ENCODE measurements at regions not wholly inside any gene's neighbourhood (a gene's known extent, or its start where the extent isn't known, plus 50 kb on each side); places are given as distances from the start of the nearest gene placed in this dataset.
"Not testable (repeated sequence)": the region's sequence is repeated elsewhere in the genome, so short reads cannot be mapped to it uniquely, and the experiment has no call there.

DNA sequence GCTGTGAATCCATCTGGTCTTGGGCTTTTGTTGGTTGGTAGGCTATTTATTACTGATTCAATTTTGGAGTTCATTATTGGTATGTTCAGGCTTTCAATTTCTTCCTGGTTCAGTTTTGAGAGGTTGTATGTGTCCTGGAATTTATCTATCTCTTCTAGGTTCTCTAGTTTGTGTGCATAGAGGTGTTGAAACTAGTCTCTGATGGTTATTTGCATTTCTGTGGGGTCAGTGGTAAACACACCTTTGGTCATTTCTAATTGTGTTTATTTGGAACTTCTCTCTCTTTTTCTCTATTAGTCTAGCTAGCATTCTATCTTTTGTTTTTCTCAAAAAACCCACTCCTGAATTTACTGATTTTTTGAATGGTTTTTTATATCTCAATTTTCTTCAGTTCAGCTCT is 70.1 kb upstream of the IRAK1BP1 start:
- CTCF ChIA-PET: no interaction called here

DNA sequence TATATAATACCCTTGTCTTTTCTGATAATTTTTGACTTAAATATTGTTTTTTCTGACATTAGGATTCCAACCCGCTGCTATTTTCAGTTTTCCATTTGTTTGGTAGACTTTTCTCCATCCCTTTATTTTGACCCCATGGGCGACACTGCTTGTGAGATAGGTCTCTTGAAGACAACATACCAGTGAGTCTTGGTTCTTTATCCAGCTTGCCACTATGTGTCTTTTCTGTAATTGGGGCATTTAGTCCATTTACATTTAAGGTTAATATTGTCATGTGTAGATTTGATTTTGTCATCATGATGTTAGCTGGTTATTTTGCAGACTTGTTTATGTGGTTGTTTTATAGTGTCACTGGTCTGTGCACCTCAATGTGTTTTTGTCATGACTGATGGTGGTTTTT is 67.7 kb upstream of the IRAK1BP1 start:
- intact Hi-C loops (cut with micrococcal nuclease; ENCODE audit: unreplicated experiment): no loop called here
- ATAC-seq (no peak), DNase-seq (ENCODE audit: low read depth, low spot score) (no peak)
- no TSS peak for BruUV-seq (replicated peaks)
- Histone ChIP-seq H3K36me3 (ENCODE audit: control insufficient read depth, insufficient read depth, low read length) (no peaks in the 10 kb centered on the region), H3K4me3 (ENCODE audit: low read depth in 2 of 2, low read length in 2 of 2) (no peak overlapping the region), H3K27ac (ENCODE audit: low read length) (no peak overlapping the region), H3K4me1 (ENCODE audit: control insufficient read depth, insufficient read depth, low read length) (no peaks in the 10 kb centered on the region), H3K9me3 (ENCODE audit: control insufficient read depth, insufficient read depth, low read depth, low read length) (no peaks in the 10 kb centered on the region), H3K27me3 (ENCODE audit: control insufficient read depth, insufficient read depth, low read length) (no peaks in the 10 kb centered on the region)
- in situ Hi-C loops (cut with HindIII; ENCODE audit: low pct_unique_long_range_greater_than_20kb, low sequenced_read_pairs): no loop called here
- ChIA-PET POLR2A (no interaction called here), CTCF (interaction anchor here (0.7 kb wide), 1 partner anchor 157 kb away, joined by 4 read pairs; no protein-coding TSS in a partner anchor)
- no peak for TF ChIP-seq POLR2AphosphoS5 (IDR thresholded peaks at IDR 0.05; ENCODE audit: low read depth, low read length)
- TF ChIP-seq TCF7L2 (IDR thresholded peaks at IDR 0.05; ENCODE audit: low read depth, low read length): no peak
- TF ChIP-seq, protein P1, sequence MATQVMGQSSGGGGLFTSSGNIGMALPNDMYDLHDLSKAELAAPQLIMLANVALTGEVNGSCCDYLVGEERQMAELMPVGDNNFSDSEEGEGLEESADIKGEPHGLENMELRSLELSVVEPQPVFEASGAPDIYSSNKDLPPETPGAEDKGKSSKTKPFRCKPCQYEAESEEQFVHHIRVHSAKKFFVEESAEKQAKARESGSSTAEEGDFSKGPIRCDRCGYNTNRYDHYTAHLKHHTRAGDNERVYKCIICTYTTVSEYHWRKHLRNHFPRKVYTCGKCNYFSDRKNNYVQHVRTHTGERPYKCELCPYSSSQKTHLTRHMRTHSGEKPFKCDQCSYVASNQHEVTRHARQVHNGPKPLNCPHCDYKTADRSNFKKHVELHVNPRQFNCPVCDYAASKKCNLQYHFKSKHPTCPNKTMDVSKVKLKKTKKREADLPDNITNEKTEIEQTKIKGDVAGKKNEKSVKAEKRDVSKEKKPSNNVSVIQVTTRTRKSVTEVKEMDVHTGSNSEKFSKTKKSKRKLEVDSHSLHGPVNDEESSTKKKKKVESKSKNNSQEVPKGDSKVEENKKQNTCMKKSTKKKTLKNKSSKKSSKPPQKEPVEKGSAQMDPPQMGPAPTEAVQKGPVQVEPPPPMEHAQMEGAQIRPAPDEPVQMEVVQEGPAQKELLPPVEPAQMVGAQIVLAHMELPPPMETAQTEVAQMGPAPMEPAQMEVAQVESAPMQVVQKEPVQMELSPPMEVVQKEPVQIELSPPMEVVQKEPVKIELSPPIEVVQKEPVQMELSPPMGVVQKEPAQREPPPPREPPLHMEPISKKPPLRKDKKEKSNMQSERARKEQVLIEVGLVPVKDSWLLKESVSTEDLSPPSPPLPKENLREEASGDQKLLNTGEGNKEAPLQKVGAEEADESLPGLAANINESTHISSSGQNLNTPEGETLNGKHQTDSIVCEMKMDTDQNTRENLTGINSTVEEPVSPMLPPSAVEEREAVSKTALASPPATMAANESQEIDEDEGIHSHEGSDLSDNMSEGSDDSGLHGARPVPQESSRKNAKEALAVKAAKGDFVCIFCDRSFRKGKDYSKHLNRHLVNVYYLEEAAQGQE (IDR thresholded peaks at IDR 0.05; ENCODE audit: insufficient read depth in 1 of 2, low read depth in 2 of 2, low read length in 1 of 2): no peak
- TF ChIP-seq, protein P2, sequence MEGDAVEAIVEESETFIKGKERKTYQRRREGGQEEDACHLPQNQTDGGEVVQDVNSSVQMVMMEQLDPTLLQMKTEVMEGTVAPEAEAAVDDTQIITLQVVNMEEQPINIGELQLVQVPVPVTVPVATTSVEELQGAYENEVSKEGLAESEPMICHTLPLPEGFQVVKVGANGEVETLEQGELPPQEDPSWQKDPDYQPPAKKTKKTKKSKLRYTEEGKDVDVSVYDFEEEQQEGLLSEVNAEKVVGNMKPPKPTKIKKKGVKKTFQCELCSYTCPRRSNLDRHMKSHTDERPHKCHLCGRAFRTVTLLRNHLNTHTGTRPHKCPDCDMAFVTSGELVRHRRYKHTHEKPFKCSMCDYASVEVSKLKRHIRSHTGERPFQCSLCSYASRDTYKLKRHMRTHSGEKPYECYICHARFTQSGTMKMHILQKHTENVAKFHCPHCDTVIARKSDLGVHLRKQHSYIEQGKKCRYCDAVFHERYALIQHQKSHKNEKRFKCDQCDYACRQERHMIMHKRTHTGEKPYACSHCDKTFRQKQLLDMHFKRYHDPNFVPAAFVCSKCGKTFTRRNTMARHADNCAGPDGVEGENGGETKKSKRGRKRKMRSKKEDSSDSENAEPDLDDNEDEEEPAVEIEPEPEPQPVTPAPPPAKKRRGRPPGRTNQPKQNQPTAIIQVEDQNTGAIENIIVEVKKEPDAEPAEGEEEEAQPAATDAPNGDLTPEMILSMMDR (IDR thresholded peaks at IDR 0.05): no peak
- TF ChIP-seq SIN3A (IDR thresholded peaks at IDR 0.05; ENCODE audit: borderline replicate concordance, insufficient read depth, low read depth, low read length): no peak

More for the DNA sequence above, 70.1 kb upstream of the IRAK1BP1 start:
- no peaks in the 10 kb centered on the region for H3K27me3 ChIP-seq (ENCODE audit: control insufficient read depth, insufficient read depth, low read length)
- no peak for DNase-seq (ENCODE audit: low read depth, low spot score)
- no peaks in the 10 kb centered on the region for H3K36me3 ChIP-seq (ENCODE audit: control insufficient read depth, insufficient read depth, low read length)
- H3K9me3 ChIP-seq (ENCODE audit: control insufficient read depth, insufficient read depth, low read depth, low read length): no peaks in the 10 kb centered on the region
- H3K27ac ChIP-seq (ENCODE audit: low read length): no peak overlapping the region
- POLR2A ChIA-PET: no interaction called here
- no peak overlapping the region for H3K4me3 ChIP-seq (ENCODE audit: low read depth in 2 of 2, low read length in 2 of 2)
- no peaks in the 10 kb centered on the region for H3K4me1 ChIP-seq (ENCODE audit: control insufficient read depth, insufficient read depth, low read length)
- ATAC-seq: no peak
- no TSS peak for BruUV-seq (replicated peaks)
- in situ Hi-C loops (cut with HindIII; ENCODE audit: low pct_unique_long_range_greater_than_20kb, low sequenced_read_pairs) (no loop called here), intact Hi-C loops (cut with micrococcal nuclease; ENCODE audit: unreplicated experiment) (no loop called here)
- TF ChIP-seq POLR2AphosphoS5 (IDR thresholded peaks at IDR 0.05; ENCODE audit: low read depth, low read length) (no peak), TCF7L2 (IDR thresholded peaks at IDR 0.05; ENCODE audit: low read depth, low read length) (no peak), SIN3A (IDR thresholded peaks at IDR 0.05; ENCODE audit: borderline replicate concordance, insufficient read depth, low read depth, low read length) (no peak)
- TF ChIP-seq, protein P2 (IDR thresholded peaks at IDR 0.05): no peak
- TF ChIP-seq, protein P1 (IDR thresholded peaks at IDR 0.05; ENCODE audit: insufficient read depth in 1 of 2, low read depth in 2 of 2, low read length in 1 of 2): no peak

DNA sequence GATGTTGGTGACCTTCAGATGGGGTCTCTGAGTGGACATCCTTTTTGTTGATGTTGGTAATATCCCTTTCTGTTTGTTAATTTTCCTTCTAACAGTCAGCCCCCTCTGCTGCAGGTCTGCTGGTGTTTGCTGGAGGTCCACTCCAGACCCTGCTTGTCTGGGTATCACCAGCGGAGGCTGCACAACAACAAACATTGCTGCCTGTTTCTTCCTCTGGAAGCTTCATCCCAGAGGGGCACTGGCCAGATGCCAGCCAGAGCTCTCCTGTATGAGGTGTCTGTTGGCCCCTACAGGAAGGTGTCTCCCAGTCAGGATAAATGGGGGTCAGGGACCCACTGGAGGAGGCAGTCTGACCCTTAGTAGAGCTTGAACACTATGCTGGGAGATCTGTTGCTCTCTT is 60.6 kb upstream of the IRAK1BP1 start:
- H3K4me3 ChIP-seq (ENCODE audit: low read depth in 2 of 2, low read length in 2 of 2); H3K4me1 ChIP-seq (ENCODE audit: control insufficient read depth, insufficient read depth, low read length); DNase-seq (ENCODE audit: low read depth, low spot score); in situ Hi-C loops (cut with HindIII; ENCODE audit: low pct_unique_long_range_greater_than_20kb, low sequenced_read_pairs); POLR2A ChIA-PET; H3K27me3 ChIP-seq (ENCODE audit: control insufficient read depth, insufficient read depth, low read length); H3K9me3 ChIP-seq (ENCODE audit: control insufficient read depth, insufficient read depth, low read depth, low read length); ATAC-seq; intact Hi-C loops (cut with micrococcal nuclease; ENCODE audit: unreplicated experiment); H3K27ac ChIP-seq (ENCODE audit: low read length); CTCF ChIA-PET; H3K36me3 ChIP-seq (ENCODE audit: control insufficient read depth, insufficient read depth, low read length); BruUV-seq (replicated peaks): not testable (repeated sequence)

Data from Panc1 (cell line).